HCT116 (cell line): ENCODE measurements at regions not wholly inside any gene's neighbourhood (a gene's known extent, or its start where the extent isn't known, plus 50 kb on each side); places are given as distances from the start of the nearest gene placed in this dataset.

Experiments
- ATAC-seq: fragments of 200-7000 bp; cut with Tn5 transposase; 2 replicates; pipeline ENCODE4 v1.9.1; 2020; ENCODE audit warnings: mild to moderate bottlenecking, moderate library complexity
- BruUV-seq: library from RNA; stranded (reverse); fragments of 400-500 nt; replicated peaks from 2 replicates; lab custom pipeline; 2021; lab: Mats Ljungman, UMichigan
- CTCF ChIA-PET: fragments of 300-600 bp; sonication (Branson Sonifier 250); formaldehyde crosslinking; loops from one replicate; lab custom pipeline; 2021; ENCODE audit warnings: antibody characterized with exemption; lab: Charles Lee
- POLR2A ChIA-PET: fragments of 300-600, 350-600 bp; sonication (Branson Sonifier 250); formaldehyde crosslinking; loops from one replicate; lab custom pipeline; 2021; ENCODE audit warnings: antibody characterized with exemption; lab: Charles Lee
- RAD21 ChIA-PET, 2 experiments: fragments of 300-600 bp; sonication (Branson Sonifier 250); formaldehyde crosslinking; loops; one replicate each; lab custom pipeline; 2023; ENCODE audit warnings: low total read pairs in 2 of 2; ENCODE audit not compliant: uncharacterized antibody in 2 of 2, unreplicated experiment in 2 of 2, low non-redundant PET in 1 of 2; lab: Charles Lee
- DNase-seq: peaks from one replicate; pipeline ENCODE4 v3.0.0-alpha.2; 2010; ENCODE audit warnings: low read depth, low spot score
- H2AFZ ChIP-seq: fragments of 200-600 bp; shearing (Covaris generic), sonication (generic); 2 replicates; pipeline ENCODE4 v1.6.1; 2017; ENCODE audit warnings: low read depth, mixed run types, mixed read lengths, antibody characterized with exemption, low read length; ENCODE audit not compliant: poor library complexity, severe bottlenecking
- H3K27ac ChIP-seq: 2 replicates; pipeline ENCODE4 v1.5.1; 2012; ENCODE audit warnings: low read depth, low read length
- H3K27me3 ChIP-seq: fragments of 200-600 bp; sonication (generic); 2 replicates; pipeline ENCODE4 v1.6.1; 2016; ENCODE audit warnings: mixed run types, low read length, mixed read lengths; ENCODE audit not compliant: insufficient read depth
- H3K36me3 ChIP-seq, 2 experiments: fragments of 200-500 bp in 1 of 2; fragments of 200-600 bp in 1 of 2; sonication (Bioruptor generic) in 1 of 2; sonication (generic) in 1 of 2; 2 replicates each; pipeline versions ENCODE4 v1.5.1 to v1.6.1; 2014 to 2016; ENCODE audit warnings: low read length in 2 of 2, inconsistent platforms in 1 of 2, mixed read lengths in 1 of 2, mixed run types in 1 of 2; ENCODE audit not compliant: insufficient read depth in 2 of 2, control insufficient read depth in 1 of 2
- H3K4me1 ChIP-seq, 2 experiments: fragments of 200-600 bp in 1 of 2; sonication (generic) in 1 of 2; 2 replicates each; pipeline versions ENCODE4 v1.5.1 to v1.6.1; 2012 to 2017; ENCODE audit warnings: low read length in 2 of 2, inconsistent platforms in 1 of 2, mild to moderate bottlenecking in 1 of 2, mixed read lengths in 1 of 2, mixed run types in 1 of 2, moderate library complexity in 1 of 2; ENCODE audit not compliant: insufficient read depth in 2 of 2, control insufficient read depth in 1 of 2
- H3K4me2 ChIP-seq: fragments of 200-600 bp; sonication (generic); 2 replicates; pipeline ENCODE4 v1.6.1; 2017; ENCODE audit warnings: mixed run types, low read length, mixed read lengths
- H3K4me3 ChIP-seq, 2 experiments: fragments of 200-600 bp in 1 of 2; sonication (generic) in 1 of 2; replicated peaks in 1 of 2; 2 replicates each; pipeline ENCODE4 v1.5.1; 2011 to 2016; ENCODE audit warnings: low read length in 2 of 2, control low read depth in 1 of 2, low read depth in 1 of 2, mild to moderate bottlenecking in 1 of 2, mixed read lengths in 1 of 2, mixed run types in 1 of 2
- H3K79me2 ChIP-seq: fragments of 200-600 bp; sonication (generic); 2 replicates; pipeline ENCODE4 v1.6.1; 2017; ENCODE audit warnings: mild to moderate bottlenecking, mixed run types, low read length, moderate library complexity, mixed read lengths; ENCODE audit not compliant: insufficient read depth
- H3K9ac ChIP-seq: fragments of 200-600 bp; sonication (generic); 2 replicates; pipeline ENCODE4 v1.6.1; 2016; ENCODE audit warnings: low read length, mixed read lengths
- H3K9me2 ChIP-seq: fragments of 200-600 bp; sonication (generic), shearing (Covaris generic); 2 replicates; pipeline ENCODE4 v1.6.1; 2017; ENCODE audit warnings: mixed run types, mild to moderate bottlenecking, moderate library complexity; ENCODE audit not compliant: insufficient read depth
- H3K9me3 ChIP-seq, 2 experiments: fragments of 200-500 bp in 1 of 2; fragments of 200-600 bp in 1 of 2; sonication (Bioruptor generic) in 1 of 2; sonication (generic) in 1 of 2; 2 replicates each; pipeline ENCODE4 v1.6.1; 2014 to 2017; ENCODE audit warnings: low read length in 2 of 2, mixed read lengths in 2 of 2, inconsistent platforms in 1 of 2, low read depth in 1 of 2, mild to moderate bottlenecking in 1 of 2, mixed run types in 1 of 2, moderate library complexity in 1 of 2; ENCODE audit not compliant: control insufficient read depth in 1 of 2, insufficient read depth in 1 of 2
- H4K20me1 ChIP-seq: fragments of 200-600 bp; sonication (generic), shearing (Covaris generic); 2 replicates; pipeline ENCODE4 v1.6.1; 2017; ENCODE audit warnings: mixed run types, mild to moderate bottlenecking, moderate library complexity; ENCODE audit not compliant: insufficient read depth
- CBX3 ChIP-seq: IDR thresholded peaks from 2 replicates; pipeline ENCODE4 v1.6.1; 2012; ENCODE audit warnings: low read depth
- CEBPB ChIP-seq: IDR thresholded peaks from 2 replicates; pipeline ENCODE4 v1.6.1; 2012; ENCODE audit warnings: low read depth
- ELF1 ChIP-seq: IDR thresholded peaks from 2 replicates; pipeline ENCODE4 v1.6.1; 2012; ENCODE audit warnings: low read depth, borderline replicate concordance
- JUND ChIP-seq: IDR thresholded peaks from 2 replicates; pipeline ENCODE4 v1.6.1; 2012
- SIN3A ChIP-seq: IDR thresholded peaks from 2 replicates; pipeline ENCODE4 v1.6.1; 2012; ENCODE audit warnings: low read depth
- intact Hi-C: fragments of 100-400 bp; cut with micrococcal nuclease; formaldehyde crosslinking; loops from 2 replicates; pipeline ENCODE4 v1.10.0; 2022
- TF ChIP-seq, protein P1 (sequence below): IDR thresholded peaks from 2 replicates; pipeline ENCODE4 v1.6.1; 2012; ENCODE audit warnings: low read depth
- TF ChIP-seq, protein P2 (sequence below): IDR thresholded peaks from 2 replicates; pipeline ENCODE4 v1.6.1; 2011; ENCODE audit warnings: mild to moderate bottlenecking, low read length, moderate library complexity; ENCODE audit not compliant: insufficient replicate concordance; ENCODE audit errors: extremely low read depth

DNA sequence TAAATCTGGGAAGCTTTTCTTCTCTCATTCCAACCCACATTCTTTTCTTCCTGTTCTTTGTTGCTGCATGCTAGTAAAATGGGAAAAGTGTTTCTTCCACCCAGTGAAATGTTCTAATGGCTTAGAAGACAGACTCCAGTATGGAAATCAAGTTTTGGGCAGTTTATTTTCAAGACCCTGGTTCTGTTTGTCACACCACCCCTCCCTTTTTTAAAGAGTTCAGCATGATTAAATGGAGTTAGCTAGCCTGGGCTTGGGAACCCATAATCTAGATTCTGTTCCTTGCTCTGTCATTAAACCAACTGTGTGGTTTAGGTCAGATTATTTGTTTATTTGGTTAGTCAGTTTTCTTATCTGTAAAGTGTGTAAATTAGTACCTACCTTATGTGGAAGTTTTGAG lies 151.8 kb upstream of the NT5C1B start:
- Histone ChIP-seq H4K20me1 (no peaks in the 10 kb centered on the region; the same call in 1 of the 2 replicates), H3K4me3 (no peak overlapping the region), H3K27ac (no peak overlapping the region), H3K4me2 (no peak overlapping the region), H3K9me2 (no peaks in the 10 kb centered on the region), H3K36me3 (no peaks in the 10 kb centered on the region), H2AFZ (no peak overlapping the region), H3K9ac (no peak overlapping the region), H3K4me1 (no peaks in the 10 kb centered on the region), H3K9me3 (no peaks in the 10 kb centered on the region)
- intact Hi-C loops: loop anchor here (10.0 kb wide), 1 partner anchor 1004 kb away; no protein-coding TSS in a partner anchor
- no TSS peak for BruUV-seq
- ChIA-PET RAD21 (no interaction called here), POLR2A (no interaction called here), CTCF (interaction anchor here (1.9 kb wide), 1 partner anchor 220 kb away, joined by 7 read pairs; no protein-coding TSS in a partner anchor)
- no peak for DNase-seq
- ATAC-seq: no peak
- TF ChIP-seq CBX3: no peak
- no peak for TF ChIP-seq SIN3A
- TF ChIP-seq, protein P1, sequence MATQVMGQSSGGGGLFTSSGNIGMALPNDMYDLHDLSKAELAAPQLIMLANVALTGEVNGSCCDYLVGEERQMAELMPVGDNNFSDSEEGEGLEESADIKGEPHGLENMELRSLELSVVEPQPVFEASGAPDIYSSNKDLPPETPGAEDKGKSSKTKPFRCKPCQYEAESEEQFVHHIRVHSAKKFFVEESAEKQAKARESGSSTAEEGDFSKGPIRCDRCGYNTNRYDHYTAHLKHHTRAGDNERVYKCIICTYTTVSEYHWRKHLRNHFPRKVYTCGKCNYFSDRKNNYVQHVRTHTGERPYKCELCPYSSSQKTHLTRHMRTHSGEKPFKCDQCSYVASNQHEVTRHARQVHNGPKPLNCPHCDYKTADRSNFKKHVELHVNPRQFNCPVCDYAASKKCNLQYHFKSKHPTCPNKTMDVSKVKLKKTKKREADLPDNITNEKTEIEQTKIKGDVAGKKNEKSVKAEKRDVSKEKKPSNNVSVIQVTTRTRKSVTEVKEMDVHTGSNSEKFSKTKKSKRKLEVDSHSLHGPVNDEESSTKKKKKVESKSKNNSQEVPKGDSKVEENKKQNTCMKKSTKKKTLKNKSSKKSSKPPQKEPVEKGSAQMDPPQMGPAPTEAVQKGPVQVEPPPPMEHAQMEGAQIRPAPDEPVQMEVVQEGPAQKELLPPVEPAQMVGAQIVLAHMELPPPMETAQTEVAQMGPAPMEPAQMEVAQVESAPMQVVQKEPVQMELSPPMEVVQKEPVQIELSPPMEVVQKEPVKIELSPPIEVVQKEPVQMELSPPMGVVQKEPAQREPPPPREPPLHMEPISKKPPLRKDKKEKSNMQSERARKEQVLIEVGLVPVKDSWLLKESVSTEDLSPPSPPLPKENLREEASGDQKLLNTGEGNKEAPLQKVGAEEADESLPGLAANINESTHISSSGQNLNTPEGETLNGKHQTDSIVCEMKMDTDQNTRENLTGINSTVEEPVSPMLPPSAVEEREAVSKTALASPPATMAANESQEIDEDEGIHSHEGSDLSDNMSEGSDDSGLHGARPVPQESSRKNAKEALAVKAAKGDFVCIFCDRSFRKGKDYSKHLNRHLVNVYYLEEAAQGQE: no peak
- no peak for TF ChIP-seq ELF1
- TF ChIP-seq, protein P2, sequence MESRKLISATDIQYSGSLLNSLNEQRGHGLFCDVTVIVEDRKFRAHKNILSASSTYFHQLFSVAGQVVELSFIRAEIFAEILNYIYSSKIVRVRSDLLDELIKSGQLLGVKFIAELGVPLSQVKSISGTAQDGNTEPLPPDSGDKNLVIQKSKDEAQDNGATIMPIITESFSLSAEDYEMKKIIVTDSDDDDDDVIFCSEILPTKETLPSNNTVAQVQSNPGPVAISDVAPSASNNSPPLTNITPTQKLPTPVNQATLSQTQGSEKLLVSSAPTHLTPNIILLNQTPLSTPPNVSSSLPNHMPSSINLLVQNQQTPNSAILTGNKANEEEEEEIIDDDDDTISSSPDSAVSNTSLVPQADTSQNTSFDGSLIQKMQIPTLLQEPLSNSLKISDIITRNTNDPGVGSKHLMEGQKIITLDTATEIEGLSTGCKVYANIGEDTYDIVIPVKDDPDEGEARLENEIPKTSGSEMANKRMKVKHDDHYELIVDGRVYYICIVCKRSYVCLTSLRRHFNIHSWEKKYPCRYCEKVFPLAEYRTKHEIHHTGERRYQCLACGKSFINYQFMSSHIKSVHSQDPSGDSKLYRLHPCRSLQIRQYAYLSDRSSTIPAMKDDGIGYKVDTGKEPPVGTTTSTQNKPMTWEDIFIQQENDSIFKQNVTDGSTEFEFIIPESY: no peak
- no peak for TF ChIP-seq CEBPB
- no peak for TF ChIP-seq JUND
- TF ChIP-seq, all 23 proteins: peak for 0
- no peaks in the 10 kb centered on the region for H3K79me2 ChIP-seq
- H3K27me3 ChIP-seq: no peaks in the 10 kb centered on the region; the same call in 1 of the 2 replicates
